Occipital lobe (tissue), 1 donor: ENCODE measurements at regions not wholly inside any gene's neighbourhood (a gene's known extent, or its start where the extent isn't known, plus 50 kb on each side); places are given as distances from the start of the nearest gene placed in this dataset.
"Not testable (repeated sequence)": the region's sequence is repeated elsewhere in the genome, so short reads cannot be mapped to it uniquely, and the experiment has no call there.

Source experiments
- DNase-seq: peaks from one replicate; lab custom pipeline; 2025; lab: John Stamatoyannopoulos, UW

GRCh38 chr13:84591444-84591843 lies 709.2 kb upstream of the SLITRK1 start:
- no peak for DNase-seq

DNA sequence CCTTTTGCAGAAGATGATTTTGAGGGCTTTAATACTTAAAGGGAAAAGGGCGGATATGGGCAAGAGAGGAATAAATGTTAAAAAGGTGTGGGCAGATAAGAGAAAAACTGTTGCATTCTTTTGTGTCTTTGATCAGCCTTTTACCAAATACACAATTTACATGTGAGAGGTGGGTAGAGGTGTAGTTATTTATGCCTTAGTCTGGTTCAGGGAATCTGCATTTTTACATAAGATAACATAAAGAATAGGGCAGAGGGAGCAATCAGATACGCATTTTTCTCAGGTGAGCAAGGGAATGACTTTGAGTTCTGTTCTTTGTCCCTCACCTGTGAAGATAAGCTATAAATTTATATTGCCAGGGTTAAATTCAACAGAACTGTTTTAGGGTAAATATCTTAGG lies 708.4 kb upstream of the SLITRK1 start:
- no peak for DNase-seq

DNA sequence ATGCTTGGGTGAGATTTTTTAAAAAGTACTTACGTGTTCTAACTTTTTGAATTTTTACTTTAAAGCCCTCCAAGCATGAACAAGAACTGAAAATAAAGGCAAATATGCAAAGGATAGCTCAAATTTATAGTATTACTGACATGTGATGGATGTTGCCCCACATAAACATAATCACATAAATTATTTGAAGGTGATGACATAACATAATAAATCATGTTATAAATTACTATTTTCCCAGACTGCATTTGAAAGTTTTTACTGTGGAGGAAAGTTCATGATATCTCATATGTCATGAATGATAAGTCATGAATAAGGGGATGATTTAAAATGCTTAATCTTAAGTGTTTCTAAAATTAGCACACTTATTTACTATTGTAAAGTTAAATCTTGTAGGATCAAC lies 705.7 kb upstream of the SLITRK1 start:
- no peak for DNase-seq

DNA sequence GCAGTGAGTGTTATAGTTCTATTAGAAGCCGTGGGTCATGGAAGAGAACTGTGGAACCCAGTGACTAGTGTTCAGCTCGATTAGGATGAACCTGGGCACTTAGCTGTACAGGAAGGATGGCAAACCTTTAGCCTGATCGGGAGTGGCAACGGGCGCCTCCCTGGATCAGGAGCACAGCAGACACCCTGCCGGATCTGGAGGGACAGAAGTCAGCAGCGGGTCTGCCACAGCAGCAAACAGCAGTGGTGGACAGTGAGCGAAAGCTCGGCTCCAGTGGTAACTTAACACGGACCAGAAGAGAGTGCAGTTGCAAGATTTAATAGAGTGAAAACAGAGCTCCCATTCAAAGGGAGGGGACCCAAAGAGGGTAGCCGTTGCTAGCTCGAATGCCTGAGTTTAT lies 697.6 kb upstream of the SLITRK1 start:
- DNase-seq: not testable (repeated sequence)

DNA sequence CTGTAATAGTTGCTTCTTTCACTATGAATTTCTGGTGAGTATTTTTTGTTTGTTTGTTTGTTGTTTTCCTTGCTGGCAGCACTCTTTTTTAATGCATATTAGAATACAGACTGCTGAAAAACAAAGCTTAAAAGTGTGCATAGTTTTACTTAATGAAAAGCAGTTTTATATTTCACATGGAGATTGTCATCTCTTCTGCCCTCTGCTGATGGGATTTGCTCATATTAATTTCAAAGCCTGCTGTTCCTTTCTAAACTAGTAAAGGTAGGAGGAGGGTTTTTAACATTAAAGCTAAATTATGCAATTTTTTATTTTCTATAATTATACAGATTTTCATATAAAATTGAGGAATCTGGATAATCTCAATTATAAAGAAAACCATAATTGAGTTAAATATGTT lies 692.6 kb upstream of the SLITRK1 start:
- no peak for DNase-seq

DNA sequence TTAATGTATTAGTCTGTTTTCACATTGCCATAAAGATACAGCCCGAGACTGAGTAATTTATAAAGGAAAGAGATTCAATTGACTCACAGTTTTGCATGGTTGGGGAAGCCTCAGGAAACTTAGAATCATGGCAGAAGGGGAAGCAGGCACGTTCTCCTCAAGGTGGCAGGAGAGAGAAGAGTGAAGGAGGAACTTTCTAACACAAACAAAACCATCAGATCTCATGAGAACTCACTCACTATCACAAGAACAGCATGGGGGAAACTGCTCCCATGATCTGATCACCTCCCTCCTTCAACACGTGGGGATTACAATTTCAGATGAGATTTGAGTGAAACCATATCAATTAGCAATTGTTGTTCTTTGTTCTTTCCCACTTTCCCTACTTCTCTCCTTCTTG lies 689.0 kb upstream of the SLITRK1 start:
- no peak for DNase-seq

DNA sequence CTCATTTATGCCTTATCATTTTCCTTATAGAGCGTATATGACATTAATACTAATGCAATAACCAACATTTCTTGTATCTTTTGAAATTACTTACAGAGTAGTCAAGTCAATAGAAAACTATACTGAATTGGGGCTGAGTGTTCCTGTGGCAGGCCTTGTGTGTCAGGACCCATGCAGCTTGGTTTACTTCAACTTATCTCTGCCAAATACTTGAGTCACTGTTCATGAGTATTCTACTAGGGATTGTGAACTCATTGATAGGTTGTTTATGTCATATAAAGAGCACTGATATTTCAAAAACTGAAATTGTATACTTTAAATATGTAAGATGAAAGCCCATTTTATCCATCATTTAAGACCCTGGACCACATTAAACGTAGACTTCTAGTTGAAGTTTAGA lies 688.6 kb upstream of the SLITRK1 start:
- DNase-seq: no peak

DNA sequence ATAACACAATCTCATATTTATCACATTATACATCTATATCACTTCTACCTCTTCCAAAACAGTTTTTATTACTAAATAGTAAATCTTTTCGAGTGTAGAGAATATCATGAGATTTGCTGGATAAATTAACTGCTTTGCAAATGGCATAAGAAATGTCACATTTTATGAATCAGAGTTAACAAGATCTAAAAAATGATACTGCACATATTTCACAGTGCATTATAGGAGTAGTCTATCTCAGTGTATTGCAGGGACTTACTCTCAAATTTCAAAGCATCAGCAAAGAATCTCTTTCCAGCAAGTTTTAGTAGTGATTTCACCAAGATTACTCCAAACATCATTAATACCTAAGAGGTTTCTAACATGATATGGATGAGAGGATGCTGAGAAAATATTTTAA lies 687.1 kb upstream of the SLITRK1 start:
- DNase-seq: no peak

DNA sequence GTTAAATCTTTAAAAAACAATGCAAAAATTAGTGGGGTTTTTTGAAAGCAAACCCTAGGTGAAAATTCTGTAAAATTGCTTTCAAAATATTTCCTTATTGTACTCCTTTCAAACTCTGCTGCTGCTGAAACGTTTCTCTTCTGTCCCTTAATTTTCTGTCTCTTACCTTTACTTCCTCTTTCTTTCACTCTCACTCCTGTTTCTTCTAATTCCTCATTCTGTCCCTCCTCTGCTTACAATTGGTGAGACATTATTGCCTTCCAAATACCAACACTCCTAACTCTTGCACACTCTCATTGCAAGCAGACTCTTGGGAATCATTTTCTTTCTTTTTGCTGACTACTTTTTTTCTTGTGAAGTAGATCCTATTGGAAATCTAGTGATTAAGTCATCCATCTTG lies 685.6 kb upstream of the SLITRK1 start:
- DNase-seq: no peak

- no peak for DNase-seq
These were observed 684.5 kb upstream of the SLITRK1 start for GRCh38 chr13:84566780-84567179.

DNA sequence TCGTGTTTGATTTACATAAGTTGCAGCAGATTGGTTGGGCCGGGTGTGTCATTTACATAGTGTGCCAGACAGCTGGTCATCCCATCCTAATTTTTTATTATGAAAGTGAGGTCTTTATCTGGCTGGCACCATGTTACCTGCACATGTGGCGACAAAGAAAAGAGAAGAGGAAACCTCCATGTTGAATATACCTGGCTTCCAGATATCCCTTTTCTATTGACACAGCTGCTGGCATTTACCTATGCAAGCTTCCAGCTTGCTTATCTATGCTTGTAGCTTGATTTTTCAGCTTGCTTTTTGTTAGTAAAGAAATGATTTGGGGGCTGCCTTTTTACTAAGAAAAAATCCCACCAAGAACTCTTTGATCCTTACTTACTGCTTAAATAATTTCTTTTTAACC lies 681.3 kb upstream of the SLITRK1 start:
- no peak for DNase-seq

GRCh38 chr13:84553227-84553626 lies 671.0 kb upstream of the SLITRK1 start:
- no peak for DNase-seq

DNA sequence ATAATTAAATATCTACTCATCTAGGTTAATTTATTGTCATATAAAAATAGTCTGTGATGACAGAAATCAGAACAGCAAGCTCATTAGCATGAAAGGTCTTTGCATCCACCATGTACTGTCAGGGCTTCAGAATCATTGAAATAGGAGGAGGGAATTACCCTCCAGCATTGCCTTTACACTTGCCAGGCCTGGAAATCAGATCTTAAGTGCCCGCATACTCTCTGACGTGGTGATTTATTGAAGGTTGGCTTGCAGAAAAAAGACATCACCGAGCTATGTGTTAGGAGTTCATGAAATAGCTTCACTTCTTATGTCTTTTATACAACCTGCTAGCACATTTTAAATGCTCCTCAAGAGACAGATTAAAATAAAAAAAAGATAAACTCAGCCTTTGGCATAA lies 661.7 kb upstream of the SLITRK1 start:
- DNase-seq: no peak

GRCh38 chr13:84542348-84542747 lies 660.1 kb upstream of the SLITRK1 start:
- DNase-seq: no peak

GRCh38 chr13:84536906-84537305 lies 654.6 kb upstream of the SLITRK1 start:
- no peak for DNase-seq

DNA sequence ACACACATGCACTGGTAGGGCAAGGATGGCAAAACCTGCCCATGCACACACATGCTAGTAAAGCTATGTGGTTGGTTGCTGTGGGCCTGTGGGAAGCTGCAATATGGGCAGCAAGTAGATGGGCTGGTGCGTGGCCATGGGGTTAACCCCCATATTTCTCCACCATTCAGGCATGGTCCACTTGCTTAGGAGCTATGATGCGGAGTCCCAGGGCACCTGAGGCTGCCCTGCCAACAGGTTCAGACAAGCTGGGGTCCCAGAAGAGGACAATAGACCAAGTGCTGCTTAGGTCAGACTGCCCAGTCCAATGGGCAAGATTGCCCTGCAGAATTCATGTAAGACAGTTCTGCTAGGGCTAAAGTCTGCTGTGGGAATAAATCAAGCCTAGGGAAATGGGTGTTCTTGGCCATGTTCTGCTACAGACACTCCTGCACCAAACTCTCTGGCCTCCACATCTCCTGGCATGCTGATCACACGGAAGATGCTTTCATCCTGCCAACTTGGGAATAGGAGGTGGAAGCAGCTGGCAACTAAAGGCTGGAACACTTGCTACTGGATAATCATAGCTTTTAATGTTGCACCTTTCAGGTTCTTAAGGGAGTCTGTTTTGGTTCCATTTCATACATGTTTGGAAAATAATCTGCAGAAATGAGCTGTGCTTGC lies 646.3 kb upstream of the SLITRK1 start:
- DNase-seq: peak; percentile 1

GRCh38 chr13:84525865-84526264 lies 643.6 kb upstream of the SLITRK1 start:
- DNase-seq: no peak

DNA sequence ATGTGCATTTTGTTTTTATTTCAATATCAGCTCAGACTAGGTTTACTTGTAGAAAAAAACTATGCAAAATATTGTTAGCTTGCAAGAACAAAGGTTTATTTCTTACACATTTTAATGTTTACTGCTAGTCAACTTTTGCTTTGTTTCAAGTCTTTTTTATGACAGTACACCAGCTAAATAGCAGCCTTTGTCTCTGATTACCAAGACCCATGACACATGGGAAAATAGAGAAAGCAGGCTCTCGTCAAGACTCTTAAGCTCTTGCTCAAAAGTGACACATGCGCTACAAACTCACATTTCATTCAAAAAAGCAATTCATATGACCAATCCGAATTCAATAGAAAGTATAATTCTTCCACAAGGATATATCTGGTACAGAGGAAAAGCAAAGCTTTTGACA lies 642.3 kb upstream of the SLITRK1 start:
- no peak for DNase-seq

DNA sequence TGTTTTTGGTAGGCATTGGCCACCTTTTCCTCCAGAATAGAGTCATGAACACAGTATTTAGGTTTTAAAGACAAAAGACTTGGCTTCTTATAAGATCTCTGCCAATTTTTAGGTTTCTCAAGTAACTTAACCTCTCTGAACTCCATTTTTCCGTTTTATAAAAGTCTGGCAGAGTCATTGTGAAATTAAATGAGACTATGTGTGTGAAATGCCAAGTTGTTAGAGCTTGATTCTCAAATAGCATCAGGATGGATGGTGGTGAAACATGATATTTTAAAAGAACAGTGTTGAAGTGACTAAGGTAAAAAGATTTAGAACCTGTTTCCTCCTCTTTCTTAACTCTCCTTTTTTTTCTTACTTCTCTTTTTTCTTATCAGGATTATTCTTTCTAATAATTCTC lies 617.7 kb upstream of the SLITRK1 start:
- DNase-seq: no peak

DNA sequence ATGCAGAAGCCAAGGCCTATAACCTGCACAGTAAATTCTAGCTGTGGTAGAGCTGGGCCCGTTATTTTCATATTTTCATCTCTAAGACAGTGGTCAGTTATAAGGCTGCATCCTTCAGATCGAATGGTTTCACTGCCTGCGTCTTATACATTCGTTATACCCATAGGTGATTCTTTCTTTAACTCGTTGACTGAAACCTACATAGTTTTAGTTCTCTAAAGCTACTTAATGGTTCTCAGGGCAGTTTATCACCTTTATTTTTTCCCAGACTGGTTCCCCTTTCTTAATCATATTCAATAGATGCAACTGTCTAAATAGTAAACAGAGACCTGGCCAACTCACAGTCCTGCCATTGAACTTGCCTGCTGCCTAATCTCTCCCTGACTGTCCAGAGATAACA lies 615.3 kb upstream of the SLITRK1 start:
- DNase-seq: no peak

DNA sequence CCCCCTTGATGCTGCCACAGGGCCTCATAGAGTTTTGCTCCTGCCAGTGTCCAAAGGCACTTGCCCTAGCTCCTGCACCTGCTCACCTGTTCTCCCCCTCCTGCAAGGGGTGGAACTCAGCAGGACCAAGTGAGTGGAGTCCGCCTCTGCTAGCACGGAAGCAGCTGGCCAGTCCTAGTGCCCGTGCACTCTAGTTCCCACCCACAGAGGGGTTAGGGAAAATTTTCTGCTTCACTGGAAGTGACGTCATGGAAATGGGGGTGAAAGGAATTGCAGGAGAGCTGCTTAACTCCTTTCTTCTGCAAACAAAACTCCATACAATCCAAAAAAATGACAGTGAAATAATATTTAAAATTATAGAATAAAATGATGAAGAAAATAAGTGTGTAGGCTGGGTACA lies 609.7 kb upstream of the SLITRK1 start:
- DNase-seq: no peak

DNA sequence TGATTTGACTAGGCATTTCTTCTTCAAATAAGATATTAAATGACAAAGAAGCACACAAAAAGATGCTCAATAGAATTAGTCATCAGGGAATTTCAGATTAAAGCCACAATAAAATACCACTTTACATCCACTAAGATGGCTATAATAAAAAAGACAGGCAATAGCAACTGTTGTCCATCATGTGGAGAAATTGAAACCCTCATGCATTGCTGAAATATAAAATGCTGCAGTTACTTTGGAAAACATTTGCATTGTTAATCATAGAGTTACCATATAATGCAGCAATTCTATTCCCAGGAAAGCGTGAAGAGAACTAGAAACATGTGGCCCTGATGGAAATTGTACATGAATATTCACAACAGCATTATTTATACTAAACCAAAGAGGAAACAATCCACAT lies 605.5 kb upstream of the SLITRK1 start:
- no peak for DNase-seq

- DNase-seq: no peak
These were observed 599.7 kb upstream of the SLITRK1 start for GRCh38 chr13:84481958-84482357.

DNA sequence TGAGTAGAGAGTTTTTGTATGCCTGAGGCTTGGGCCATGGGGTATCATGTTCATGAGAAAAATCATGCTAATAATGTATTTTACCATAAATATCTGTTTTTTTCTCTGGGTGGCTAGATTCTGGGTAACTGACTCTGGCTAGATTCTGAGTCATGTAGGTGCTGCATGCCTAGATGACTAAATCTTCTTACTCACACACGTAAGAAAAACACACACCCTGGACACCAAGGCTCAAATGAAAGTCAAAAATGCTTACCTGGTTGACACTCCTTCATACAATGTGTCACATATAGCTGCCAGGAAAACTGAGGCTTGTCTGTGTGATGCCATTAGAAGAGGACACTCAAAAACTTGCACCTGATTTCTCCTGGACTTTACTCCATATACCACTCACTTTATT lies 597.4 kb upstream of the SLITRK1 start:
- no peak for DNase-seq
